GM21367 (cell line): ENCODE measurements at regions not wholly inside any gene's neighbourhood (a gene's known extent, or its start where the extent isn't known, plus 50 kb on each side); places are given as distances from the start of the nearest gene placed in this dataset.

Experiments
- ATAC-seq: cut with Tn5 transposase; IDR thresholded peaks from one replicate; pipeline ENCODE4 v1.9.1; 2021; ENCODE audit not compliant: unreplicated experiment

- ATAC-seq: no peak
Observed at GRCh38 chr3:105022813-105023212, 343.9 kb upstream of the ALCAM start.

- ATAC-seq: no peak
Observed at GRCh38 chr3:105030211-105030610, 336.5 kb upstream of the ALCAM start.

- ATAC-seq: no peak
Observed at GRCh38 chr3:105032541-105032940, 334.2 kb upstream of the ALCAM start.

- no peak for ATAC-seq
Observed at GRCh38 chr3:105033081-105033480, 333.6 kb upstream of the ALCAM start.

GRCh38 chr3:105039004-105039403, 327.7 kb upstream of the ALCAM start:
- ATAC-seq: no peak

- ATAC-seq: no peak
Observed at GRCh38 chr3:105040026-105040622, 326.6 kb upstream of the ALCAM start.

GRCh38 chr3:105042586-105042985, 324.1 kb upstream of the ALCAM start:
- no peak for ATAC-seq

GRCh38 chr3:105051111-105051510, 315.6 kb upstream of the ALCAM start:
- ATAC-seq: no peak

GRCh38 chr3:105051972-105052371, 314.7 kb upstream of the ALCAM start:
- no peak for ATAC-seq

- no peak for ATAC-seq
Observed at GRCh38 chr3:105062853-105063252, 303.9 kb upstream of the ALCAM start.

GRCh38 chr3:105065895-105066839, 300.5 kb upstream of the ALCAM start:
- ATAC-seq: no peak

GRCh38 chr3:105067361-105067760, 299.3 kb upstream of the ALCAM start:
- ATAC-seq: no peak

- no peak for ATAC-seq
Observed at GRCh38 chr3:105077060-105077822, 289.5 kb upstream of the ALCAM start.

- ATAC-seq: no peak
Observed at GRCh38 chr3:105083945-105084344, 282.8 kb upstream of the ALCAM start.

GRCh38 chr3:105085506-105085905, 281.2 kb upstream of the ALCAM start:
- ATAC-seq: no peak

- ATAC-seq: no peak
Observed at GRCh38 chr3:105093371-105094252, 273.1 kb upstream of the ALCAM start.

- ATAC-seq: no peak
Observed at GRCh38 chr3:105094588-105094987, 272.1 kb upstream of the ALCAM start.

- ATAC-seq: no peak
Observed at GRCh38 chr3:105096071-105096470, 270.6 kb upstream of the ALCAM start.

GRCh38 chr3:105101603-105102002, 265.1 kb upstream of the ALCAM start:
- no peak for ATAC-seq

- ATAC-seq: no peak
Observed at GRCh38 chr3:105103139-105103538, 263.6 kb upstream of the ALCAM start.

GRCh38 chr3:105108823-105109222, 257.9 kb upstream of the ALCAM start:
- ATAC-seq: no peak
